ENCODE measurements at regions not wholly inside any gene's neighbourhood (a gene's known extent, or its start where the extent isn't known, plus 50 kb on each side); places are given as distances from the start of the nearest gene placed in this dataset.

DNA sequence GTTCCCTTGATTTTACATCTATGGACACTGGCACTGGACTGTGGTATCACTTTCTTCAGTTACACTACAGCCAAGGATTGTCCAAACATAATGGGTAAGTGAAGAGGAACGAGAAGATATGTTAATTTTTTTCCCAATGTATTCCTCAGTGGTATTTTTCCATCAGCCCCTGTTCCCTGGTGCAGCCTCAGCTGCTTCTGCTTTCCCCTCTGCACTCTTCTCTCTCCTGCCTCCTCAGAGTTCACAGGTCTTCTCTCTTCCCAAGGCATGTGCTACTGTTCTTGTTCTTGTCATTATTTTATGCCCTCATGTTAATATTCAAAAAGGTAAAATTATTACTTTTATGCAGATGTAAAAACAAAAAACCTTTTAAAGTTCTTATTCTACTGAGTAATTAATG, 378.0 kb upstream of the NRXN1 start:
- intact Hi-C loops (cut with DNase I) = no loop called here
- 11 to 38% (median 34%) methylated on average over 1 of the region's 1 CpG for WGBS, 3 donors

DNA sequence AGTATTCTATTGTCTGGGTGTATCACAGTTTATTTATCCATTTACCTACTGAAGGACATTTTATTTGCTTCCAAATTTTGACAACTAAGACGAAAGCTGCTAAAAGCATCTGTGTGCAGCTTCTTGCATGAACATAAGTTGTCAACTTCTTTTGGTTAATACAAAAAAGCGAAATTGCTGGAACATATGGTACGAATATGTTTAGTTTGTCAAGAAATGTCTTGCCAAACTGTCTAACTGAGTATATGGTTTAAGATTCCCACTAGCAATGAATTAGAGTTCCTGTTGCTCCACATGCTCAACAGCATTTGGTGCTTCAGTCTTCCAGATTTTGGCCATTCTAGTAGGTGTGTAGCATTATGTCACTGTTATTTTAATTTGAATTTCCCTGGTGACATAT, 372.3 kb upstream of the NRXN1 start:
- Histone ChIP-seq H3K27ac (no peak overlapping the region), H3K36me3 (ENCODE audit: insufficient read depth in 1 of 2, low read depth in 1 of 2) (no peaks in the 10 kb centered on the region), H3K4me1 (no peaks in the 10 kb centered on the region), H3K4me3 (no peak overlapping the region), H3K9me3 (no peaks in the 10 kb centered on the region), H3K27me3 (ENCODE audit: insufficient read depth in 3 of 3, low read length in 2 of 3) (no peaks in the 10 kb centered on the region)
- intact Hi-C loops (cut with DNase I) = no loop called here
- DNase-seq (no peak), ATAC-seq (no peak)
- 79 to 88% (median 83%) methylated on average over 3 of the region's 3 CpGs for WGBS, 3 donors
- TF ChIP-seq, protein P1, sequence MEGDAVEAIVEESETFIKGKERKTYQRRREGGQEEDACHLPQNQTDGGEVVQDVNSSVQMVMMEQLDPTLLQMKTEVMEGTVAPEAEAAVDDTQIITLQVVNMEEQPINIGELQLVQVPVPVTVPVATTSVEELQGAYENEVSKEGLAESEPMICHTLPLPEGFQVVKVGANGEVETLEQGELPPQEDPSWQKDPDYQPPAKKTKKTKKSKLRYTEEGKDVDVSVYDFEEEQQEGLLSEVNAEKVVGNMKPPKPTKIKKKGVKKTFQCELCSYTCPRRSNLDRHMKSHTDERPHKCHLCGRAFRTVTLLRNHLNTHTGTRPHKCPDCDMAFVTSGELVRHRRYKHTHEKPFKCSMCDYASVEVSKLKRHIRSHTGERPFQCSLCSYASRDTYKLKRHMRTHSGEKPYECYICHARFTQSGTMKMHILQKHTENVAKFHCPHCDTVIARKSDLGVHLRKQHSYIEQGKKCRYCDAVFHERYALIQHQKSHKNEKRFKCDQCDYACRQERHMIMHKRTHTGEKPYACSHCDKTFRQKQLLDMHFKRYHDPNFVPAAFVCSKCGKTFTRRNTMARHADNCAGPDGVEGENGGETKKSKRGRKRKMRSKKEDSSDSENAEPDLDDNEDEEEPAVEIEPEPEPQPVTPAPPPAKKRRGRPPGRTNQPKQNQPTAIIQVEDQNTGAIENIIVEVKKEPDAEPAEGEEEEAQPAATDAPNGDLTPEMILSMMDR (IDR thresholded peaks at IDR 0.05) = no peak

More for the DNA sequence above, 378.0 kb upstream of the NRXN1 start:
- ATAC-seq (no peak), DNase-seq (no peak)
- no peak overlapping the region for H3K4me3 ChIP-seq
- H3K4me1 ChIP-seq = no peaks in the 10 kb centered on the region
- H3K9me3 ChIP-seq = no peaks in the 10 kb centered on the region
- no peaks in the 10 kb centered on the region for H3K27me3 ChIP-seq (ENCODE audit: insufficient read depth in 3 of 3, low read length in 2 of 3)
- H3K36me3 ChIP-seq (ENCODE audit: insufficient read depth in 1 of 2, low read depth in 1 of 2) = no peaks in the 10 kb centered on the region
- H3K27ac ChIP-seq = no peak overlapping the region
- TF ChIP-seq, protein P1 (IDR thresholded peaks at IDR 0.05) = no peak

DNA sequence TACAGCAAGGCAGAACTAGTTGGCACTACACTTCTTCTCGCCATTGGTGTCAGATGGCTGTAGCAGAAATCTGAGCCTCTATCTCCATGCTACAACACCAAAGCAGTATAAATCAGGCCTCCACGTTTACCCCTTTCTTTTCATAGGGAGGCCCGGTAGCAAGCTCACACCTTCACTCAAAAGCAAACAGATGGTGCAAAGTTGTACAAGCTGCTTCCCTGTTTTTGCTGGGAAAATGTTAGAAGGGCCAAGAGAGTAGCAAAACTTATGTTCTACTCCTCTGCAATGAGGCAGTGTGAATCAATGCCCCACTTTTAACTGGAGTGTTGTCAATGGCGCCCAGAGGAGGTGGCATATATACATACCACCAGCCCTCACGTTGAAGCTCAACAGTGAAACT, 369.6 kb upstream of the NRXN1 start:
- Histone ChIP-seq H3K36me3 (ENCODE audit: insufficient read depth in 1 of 2, low read depth in 1 of 2) (no peaks in the 10 kb centered on the region), H3K27ac (no peak overlapping the region), H3K9me3 (no peaks in the 10 kb centered on the region), H3K27me3 (ENCODE audit: insufficient read depth in 3 of 3, low read length in 2 of 3) (no peaks in the 10 kb centered on the region), H3K4me3 (no peak overlapping the region), H3K4me1 (no peaks in the 10 kb centered on the region)
- 59 to 71% (median 66%) methylated on average over 5 of the region's 5 CpGs for WGBS, 3 donors
- ATAC-seq (no peak), DNase-seq (no peak)
- intact Hi-C loops (cut with DNase I) = no loop called here
- TF ChIP-seq, protein P1 (IDR thresholded peaks at IDR 0.05) = no peak

DNA sequence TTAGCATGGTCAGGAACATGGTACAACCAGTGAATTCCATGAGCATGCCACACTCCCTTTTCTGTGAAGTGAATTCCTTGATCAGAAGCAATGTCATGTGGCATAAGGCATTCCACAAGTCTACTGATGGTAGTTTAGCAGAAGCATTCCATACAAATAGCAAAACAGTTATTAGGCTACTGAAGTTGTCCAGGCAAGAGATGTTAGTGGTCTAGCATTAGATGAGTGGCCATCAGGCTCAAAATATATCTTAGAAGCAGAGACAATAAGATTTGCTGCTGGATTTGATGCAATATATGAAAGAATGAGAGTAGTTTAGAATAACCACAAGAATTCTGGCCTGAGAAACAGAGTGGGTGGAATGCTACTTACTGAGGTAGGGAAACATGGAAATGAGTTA, 355.3 kb upstream of the NRXN1 start:
- no peak for ATAC-seq
- no peaks in the 10 kb centered on the region for H3K36me3 ChIP-seq (ENCODE audit: insufficient read depth in 1 of 2, low read depth in 1 of 2)
- H3K4me3 ChIP-seq = no peak overlapping the region
- no peaks in the 10 kb centered on the region for H3K4me1 ChIP-seq
- H3K27me3 ChIP-seq (ENCODE audit: insufficient read depth in 3 of 3, low read length in 2 of 3) = no peaks in the 10 kb centered on the region
- intact Hi-C loops (cut with DNase I) = no loop called here
- H3K27ac ChIP-seq = no peak overlapping the region
- TF ChIP-seq, protein P1 (IDR thresholded peaks at IDR 0.05) = no peak
- DNase-seq = no peak
- H3K9me3 ChIP-seq = no peaks in the 10 kb centered on the region

DNA sequence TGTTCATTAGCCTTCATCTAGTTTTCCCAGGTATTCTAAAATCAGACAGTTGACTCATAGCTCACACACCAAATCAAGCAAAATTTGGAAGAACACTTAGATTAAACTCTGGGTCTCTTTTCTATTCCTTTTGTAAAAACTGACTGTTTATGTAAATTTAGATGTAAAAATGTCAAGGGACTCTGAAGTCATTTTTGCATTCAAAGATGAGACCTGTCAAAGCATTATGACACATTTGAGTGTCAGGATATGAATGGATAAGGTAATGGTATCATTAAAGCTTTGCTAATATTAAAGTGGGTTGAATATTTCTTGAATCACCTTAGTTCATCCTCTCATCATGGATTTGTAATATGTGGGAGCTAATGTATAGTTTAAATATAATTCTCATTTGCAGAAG, 348.1 kb upstream of the NRXN1 start:
- no peaks in the 10 kb centered on the region for H3K27me3 ChIP-seq (ENCODE audit: insufficient read depth in 3 of 3, low read length in 2 of 3)
- H3K4me1 ChIP-seq = no peaks in the 10 kb centered on the region
- H3K9me3 ChIP-seq = no peaks in the 10 kb centered on the region
- no peak overlapping the region for H3K4me3 ChIP-seq
- H3K36me3 ChIP-seq (ENCODE audit: insufficient read depth in 1 of 2, low read depth in 1 of 2) = no peaks in the 10 kb centered on the region
- no peak overlapping the region for H3K27ac ChIP-seq
- intact Hi-C loops (cut with DNase I) = no loop called here
- ATAC-seq = no peak
- TF ChIP-seq, protein P1 (IDR thresholded peaks at IDR 0.05) = no peak
- no peak for DNase-seq

All from psoas muscle (tissue), 7 donors.